A673 (cell line): ENCODE measurements at regions not wholly inside any gene's neighbourhood (a gene's known extent, or its start where the extent isn't known, plus 50 kb on each side); places are given as distances from the start of the nearest gene placed in this dataset.
"Not testable (repeated sequence)": the region's sequence is repeated elsewhere in the genome, so short reads cannot be mapped to it uniquely, and the experiment has no call there.

ENCODE experiments used
- BruUV-seq: library from RNA; stranded (reverse); fragments of 400-500 nt; replicated peaks from 2 replicates; lab custom pipeline; 2021; lab: Mats Ljungman, UMichigan
- CTCF ChIA-PET: fragments of 300-600 bp; sonication (Branson Sonifier 250); formaldehyde crosslinking; loops from one replicate; lab custom pipeline; 2022; ENCODE audit warnings: antibody characterized with exemption; lab: Charles Lee
- POLR2A ChIA-PET: fragments of 300-600 bp; sonication (Branson Sonifier 250); formaldehyde crosslinking; loops from one replicate; lab custom pipeline; 2022; ENCODE audit warnings: antibody characterized with exemption; ENCODE audit not compliant: low non-redundant PET; lab: Charles Lee
- DNase-seq: peaks from one replicate; pipeline ENCODE4 v3.0.0-alpha.2; 2015; ENCODE audit warnings: low spot score
- H3K27ac ChIP-seq: fragments of 200-600 bp; sonication (generic); 2 replicates; pipeline ENCODE4 v1.5.1; 2016; ENCODE audit warnings: mixed run types, low read depth, mild to moderate bottlenecking, mixed read lengths, antibody characterized with exemption, low read length; ENCODE audit not compliant: poor library complexity, severe bottlenecking
- H3K27me3 ChIP-seq: fragments of 200-600 bp; sonication (generic); replicated peaks from 2 replicates; pipeline ENCODE4 v1.6.1; 2017; ENCODE audit warnings: mixed run types, low read depth, mild to moderate bottlenecking, mixed read lengths, antibody characterized with exemption, low read length; ENCODE audit not compliant: insufficient read depth, poor library complexity
- H3K36me3 ChIP-seq: fragments of 200-600 bp; sonication (generic); 2 replicates; pipeline ENCODE4 v1.6.1; 2016; ENCODE audit warnings: mixed run types, mild to moderate bottlenecking, mixed read lengths, antibody characterized with exemption, low read length; ENCODE audit not compliant: insufficient read depth, poor library complexity, severe bottlenecking
- H3K4me1 ChIP-seq: fragments of 200-600 bp; sonication (generic); 2 replicates; pipeline ENCODE4 v1.6.1; 2017; ENCODE audit warnings: mixed run types, mild to moderate bottlenecking, mixed read lengths, antibody characterized with exemption, low read length; ENCODE audit not compliant: insufficient read depth, poor library complexity, severe bottlenecking
- H3K4me3 ChIP-seq: fragments of 200-600 bp; sonication (generic); 2 replicates; pipeline ENCODE4 v1.5.1; 2016; ENCODE audit warnings: low read depth, mixed run types, mild to moderate bottlenecking, mixed read lengths, low read length; ENCODE audit not compliant: poor library complexity, severe bottlenecking
- H3K9me3 ChIP-seq: fragments of 200-600 bp; sonication (generic); 2 replicates; pipeline ENCODE4 v1.6.1; 2016; ENCODE audit warnings: mixed run types, low read depth, mild to moderate bottlenecking, mixed read lengths, antibody characterized with exemption, low read length; ENCODE audit not compliant: poor library complexity, severe bottlenecking
- CTCF ChIP-seq: fragments of 300-800, 200-600 bp; sonication (generic); conservative IDR thresholded peaks from 2 replicates; pipeline ENCODE4 v1.5.1; 2017; ENCODE audit warnings: low read depth, mild to moderate bottlenecking, antibody characterized with exemption, low read length, moderate library complexity, mixed read lengths
- EZH2 ChIP-seq: fragments of 200-600 bp; sonication (generic); IDR thresholded peaks from 2 replicates; pipeline ENCODE4 v1.6.1; 2017; ENCODE audit warnings: borderline replicate concordance, low read depth, mild to moderate bottlenecking, mixed read lengths, antibody characterized with exemption, low read length; ENCODE audit not compliant: poor library complexity, severe bottlenecking
- intact Hi-C: fragments of 100-400 bp; cut with micrococcal nuclease; formaldehyde crosslinking; loops from one replicate; pipeline ENCODE4 v1.10.0; 2022; ENCODE audit not compliant: unreplicated experiment

- intact Hi-C loops: no loop called here
- Histone ChIP-seq H3K4me1 (no peaks in the 10 kb centered on the region), H3K9me3 (no peaks in the 10 kb centered on the region), H3K4me3 (no peak overlapping the region), H3K36me3 (no peaks in the 10 kb centered on the region), H3K27ac (no peak overlapping the region), H3K27me3 (no peaks in the 10 kb centered on the region)
- ChIA-PET POLR2A (no interaction called here), CTCF (no interaction called here)
- BruUV-seq: no TSS peak
- TF ChIP-seq CTCF (no peak), EZH2 (no peak)
- no peak for DNase-seq
Measured at GRCh38 chr6:167669870-167670802, 156.6 kb upstream of the AFDN start.

DNA sequence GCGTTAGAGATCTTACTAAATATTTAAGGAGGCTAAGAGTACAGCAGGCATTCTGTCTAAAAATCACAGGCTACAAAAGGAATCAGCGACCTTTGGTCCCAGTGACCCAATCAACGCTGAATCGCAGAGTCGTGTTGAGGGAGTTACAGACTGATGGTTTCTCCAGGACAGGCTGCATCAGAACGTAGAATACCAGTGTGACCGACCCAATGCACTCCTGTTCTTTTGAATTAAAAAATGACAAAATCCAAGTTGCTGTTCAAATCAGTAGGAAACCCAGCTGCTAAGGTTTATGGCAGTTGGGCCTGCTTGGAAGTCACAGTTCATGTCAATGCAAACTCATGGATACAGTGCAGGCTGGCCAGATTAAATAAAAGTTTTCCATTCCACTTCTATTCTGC lies 155.8 kb upstream of the AFDN start:
- Histone ChIP-seq H3K27me3 (no peaks in the 10 kb centered on the region), H3K4me3 (no peak overlapping the region), H3K27ac (no peak overlapping the region), H3K36me3 (no peaks in the 10 kb centered on the region), H3K4me1 (no peaks in the 10 kb centered on the region), H3K9me3 (no peaks in the 10 kb centered on the region)
- TF ChIP-seq CTCF (no peak), EZH2 (no peak)
- DNase-seq: no peak
- BruUV-seq: no TSS peak
- POLR2A ChIA-PET: no interaction called here
- intact Hi-C loops: no loop called here
- CTCF ChIA-PET: no interaction called here

GRCh38 chr6:167671379-167671976 lies 155.2 kb upstream of the AFDN start:
- H3K4me1 ChIP-seq, H3K9me3 ChIP-seq, H3K36me3 ChIP-seq, H3K4me3 ChIP-seq, H3K27me3 ChIP-seq, H3K27ac ChIP-seq, CTCF ChIA-PET, DNase-seq, intact Hi-C loops, POLR2A ChIA-PET, BruUV-seq: not testable (repeated sequence)
